ENCODE measurements at regions not wholly inside any gene's neighbourhood (a gene's known extent, or its start where the extent isn't known, plus 50 kb on each side); places are given as distances from the start of the nearest gene placed in this dataset.
A peak's percentile ranks its signal among the peaks of the same experiment; 100 is the strongest.
"Not testable (repeated sequence)": the region's sequence is repeated elsewhere in the genome, so short reads cannot be mapped to it uniquely, and the experiment has no call there.

DNA sequence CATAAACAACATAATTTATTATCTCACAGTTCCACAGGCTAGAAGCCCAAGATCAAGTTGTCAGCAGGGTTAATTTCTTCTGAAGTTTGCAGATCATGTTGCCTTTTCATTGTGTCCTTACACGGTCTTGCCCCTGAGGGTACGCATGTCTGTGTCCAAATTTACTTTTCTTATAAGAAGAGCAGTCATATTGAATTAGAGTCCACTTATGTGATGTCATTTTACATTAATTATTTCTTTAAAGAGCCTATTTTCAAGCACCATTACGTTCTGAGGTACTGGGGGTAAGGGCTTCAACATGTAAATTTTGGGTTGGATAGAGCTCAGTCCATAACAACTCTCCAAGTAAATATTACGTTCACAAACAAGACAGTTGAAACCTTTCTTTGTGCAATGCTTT lies 236.6 kb upstream of the OR4E1 start:
- TF ChIP-seq, protein P1, sequence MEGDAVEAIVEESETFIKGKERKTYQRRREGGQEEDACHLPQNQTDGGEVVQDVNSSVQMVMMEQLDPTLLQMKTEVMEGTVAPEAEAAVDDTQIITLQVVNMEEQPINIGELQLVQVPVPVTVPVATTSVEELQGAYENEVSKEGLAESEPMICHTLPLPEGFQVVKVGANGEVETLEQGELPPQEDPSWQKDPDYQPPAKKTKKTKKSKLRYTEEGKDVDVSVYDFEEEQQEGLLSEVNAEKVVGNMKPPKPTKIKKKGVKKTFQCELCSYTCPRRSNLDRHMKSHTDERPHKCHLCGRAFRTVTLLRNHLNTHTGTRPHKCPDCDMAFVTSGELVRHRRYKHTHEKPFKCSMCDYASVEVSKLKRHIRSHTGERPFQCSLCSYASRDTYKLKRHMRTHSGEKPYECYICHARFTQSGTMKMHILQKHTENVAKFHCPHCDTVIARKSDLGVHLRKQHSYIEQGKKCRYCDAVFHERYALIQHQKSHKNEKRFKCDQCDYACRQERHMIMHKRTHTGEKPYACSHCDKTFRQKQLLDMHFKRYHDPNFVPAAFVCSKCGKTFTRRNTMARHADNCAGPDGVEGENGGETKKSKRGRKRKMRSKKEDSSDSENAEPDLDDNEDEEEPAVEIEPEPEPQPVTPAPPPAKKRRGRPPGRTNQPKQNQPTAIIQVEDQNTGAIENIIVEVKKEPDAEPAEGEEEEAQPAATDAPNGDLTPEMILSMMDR (IDR thresholded peaks at IDR 0.05; ENCODE audit: low read depth, low read length) = no peak
- no peaks in the 10 kb centered on the region for H3K27me3 ChIP-seq
- H3K4me1 ChIP-seq (ENCODE audit: low read depth) = no peaks in the 10 kb centered on the region
- no peaks in the 10 kb centered on the region for H3K36me3 ChIP-seq
- no peaks in the 10 kb centered on the region for H3K9me3 ChIP-seq (ENCODE audit: low read depth)
- H3K27ac ChIP-seq = no peak overlapping the region
- no peak overlapping the region for H3K4me3 ChIP-seq
- no peak for DNase-seq (ENCODE audit: low read depth in 1 of 2, low spot score in 1 of 2)

DNA sequence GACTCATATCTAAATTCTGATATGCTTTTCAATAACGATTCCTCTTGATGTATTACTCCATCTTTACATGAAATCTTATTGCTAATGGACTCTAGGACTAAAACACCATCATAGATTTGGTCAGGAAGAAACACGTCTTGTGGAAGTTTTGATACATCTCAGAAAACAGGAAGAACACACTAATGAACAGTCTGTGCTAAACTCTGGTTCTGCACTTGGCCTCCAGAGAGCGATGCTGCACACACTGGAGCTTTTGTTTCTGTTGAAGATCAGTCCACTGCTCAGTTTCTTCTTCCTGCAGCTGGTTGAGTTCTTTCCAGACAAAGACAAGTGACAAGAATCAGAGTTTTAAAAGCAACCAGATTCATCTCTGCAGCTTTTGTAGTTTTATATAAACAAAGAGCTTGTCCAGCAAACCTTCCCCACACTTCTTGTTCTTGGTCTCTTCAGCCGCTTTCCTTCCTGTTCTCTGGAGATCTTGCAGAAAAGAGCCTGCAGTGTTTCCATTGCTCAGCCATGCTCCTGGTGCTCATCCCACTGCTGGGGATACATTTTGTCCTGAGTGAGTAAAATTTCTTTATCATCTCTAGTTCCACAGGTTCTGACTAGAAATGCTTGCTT lies 229.1 kb upstream of the OR4E1 start:
- no peaks in the 10 kb centered on the region for H3K27me3 ChIP-seq
- no peaks in the 10 kb centered on the region for H3K4me1 ChIP-seq (ENCODE audit: low read depth)
- no peak overlapping the region for H3K27ac ChIP-seq
- no peak overlapping the region for H3K4me3 ChIP-seq
- no peak for DNase-seq (ENCODE audit: low read depth in 1 of 2, low spot score in 1 of 2)
- TF ChIP-seq, protein P1 (IDR thresholded peaks at IDR 0.05; ENCODE audit: low read depth, low read length) = no peak
- no peaks in the 10 kb centered on the region for H3K9me3 ChIP-seq (ENCODE audit: low read depth)
- no peaks in the 10 kb centered on the region for H3K36me3 ChIP-seq

DNA sequence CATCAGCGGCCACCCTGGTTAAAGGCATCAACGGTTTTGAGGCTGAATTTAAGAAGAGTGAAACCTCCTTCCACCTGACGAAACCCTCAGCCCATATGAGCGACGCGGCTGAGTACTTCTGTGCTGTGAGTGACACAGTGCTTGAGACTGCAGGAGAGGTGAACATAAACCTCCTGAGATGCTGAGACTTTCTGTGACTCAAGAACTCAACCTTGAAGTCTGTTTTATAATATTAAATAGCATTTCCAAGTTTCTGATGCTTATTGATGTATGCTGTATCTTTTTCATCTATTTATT lies 221.2 kb upstream of the OR4E1 start:
- DNase-seq (ENCODE audit: low read depth in 1 of 2, low spot score in 1 of 2); H3K27ac ChIP-seq; H3K4me1 ChIP-seq (ENCODE audit: low read depth); H3K36me3 ChIP-seq; H3K9me3 ChIP-seq (ENCODE audit: low read depth); H3K27me3 ChIP-seq; H3K4me3 ChIP-seq: not testable (repeated sequence)

DNA sequence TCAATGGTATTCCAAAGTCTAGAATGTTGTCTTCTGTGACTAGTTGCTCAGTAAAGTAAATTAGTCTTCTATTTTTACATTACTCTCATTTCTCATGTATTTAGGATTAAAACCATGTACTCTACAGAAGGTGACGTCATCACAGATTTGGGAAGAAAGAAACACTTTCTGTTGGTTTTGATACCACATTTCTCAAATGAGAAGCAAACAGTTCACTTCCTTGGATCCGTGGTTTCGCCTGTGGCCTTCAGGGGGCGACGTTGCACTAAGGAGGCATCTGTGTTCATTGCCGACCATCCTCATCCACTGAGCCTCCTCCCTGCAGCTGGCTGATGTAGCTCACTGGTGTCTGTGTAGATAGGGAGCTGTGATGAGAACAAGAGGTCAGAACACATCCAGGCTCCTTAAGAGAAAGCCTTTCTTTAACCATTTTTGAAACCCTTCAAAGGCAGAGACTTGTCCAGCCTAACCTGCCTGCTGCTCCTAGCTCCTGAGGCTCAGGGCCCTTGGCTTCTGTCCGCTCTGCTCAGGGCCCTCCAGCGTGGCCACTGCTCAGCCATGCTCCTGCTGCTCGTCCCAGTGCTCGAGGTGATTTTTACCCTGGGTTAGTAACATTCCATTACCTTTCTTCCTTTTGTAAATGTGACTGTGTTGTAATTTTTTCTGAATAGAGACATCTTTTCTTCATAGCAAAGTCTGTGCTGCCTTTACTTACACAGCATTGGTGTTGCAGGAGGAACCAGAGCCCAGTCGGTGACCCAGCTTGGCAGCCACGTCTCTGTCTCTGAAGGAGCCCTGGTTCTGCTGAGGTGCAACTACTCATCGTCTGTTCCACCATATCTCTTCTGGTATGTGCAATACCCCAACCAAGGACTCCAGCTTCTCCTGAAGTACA lies 220.6 kb upstream of the OR4E1 start:
- TF ChIP-seq, protein P1 (IDR thresholded peaks at IDR 0.05; ENCODE audit: low read depth, low read length) = peak; percentile 39
- H3K27me3 ChIP-seq = no peaks in the 10 kb centered on the region
- no peaks in the 10 kb centered on the region for H3K9me3 ChIP-seq (ENCODE audit: low read depth)
- H3K4me3 ChIP-seq = no peak overlapping the region
- DNase-seq (ENCODE audit: low read depth in 1 of 2, low spot score in 1 of 2) = peak; percentile 10 to 15
- H3K36me3 ChIP-seq = no peaks in the 10 kb centered on the region
- no peak overlapping the region for H3K27ac ChIP-seq
- H3K4me1 ChIP-seq (ENCODE audit: low read depth) = peaks cover 2% of the 10 kb centered on the region

DNA sequence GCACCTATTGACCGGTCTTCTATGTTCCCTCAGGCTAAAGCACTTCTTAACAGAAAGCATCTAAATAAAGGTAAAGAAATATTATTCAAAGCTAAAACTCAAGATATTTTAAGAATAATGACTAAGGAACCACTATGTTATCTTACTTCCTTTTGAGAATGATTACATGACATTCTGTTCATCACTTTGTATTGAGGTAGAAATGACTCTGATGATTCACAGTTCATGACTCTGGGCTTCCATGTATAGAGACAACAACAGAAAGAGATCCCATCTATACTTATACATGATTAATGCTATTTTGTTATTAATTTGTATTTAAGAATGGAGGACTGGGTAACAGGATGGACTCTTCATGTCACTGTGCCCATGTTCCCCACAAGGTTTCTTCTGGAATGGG lies 218.3 kb upstream of the OR4E1 start:
- peaks cover 2% of the 10 kb centered on the region for H3K4me1 ChIP-seq (ENCODE audit: low read depth)
- H3K27me3 ChIP-seq = no peaks in the 10 kb centered on the region
- no peaks in the 10 kb centered on the region for H3K9me3 ChIP-seq (ENCODE audit: low read depth)
- H3K36me3 ChIP-seq = no peaks in the 10 kb centered on the region
- no peak overlapping the region for H3K4me3 ChIP-seq
- H3K27ac ChIP-seq = no peak overlapping the region
- TF ChIP-seq, protein P1 (IDR thresholded peaks at IDR 0.05; ENCODE audit: low read depth, low read length) = no peak
- no peak for DNase-seq (ENCODE audit: low read depth in 1 of 2, low spot score in 1 of 2)

DNA sequence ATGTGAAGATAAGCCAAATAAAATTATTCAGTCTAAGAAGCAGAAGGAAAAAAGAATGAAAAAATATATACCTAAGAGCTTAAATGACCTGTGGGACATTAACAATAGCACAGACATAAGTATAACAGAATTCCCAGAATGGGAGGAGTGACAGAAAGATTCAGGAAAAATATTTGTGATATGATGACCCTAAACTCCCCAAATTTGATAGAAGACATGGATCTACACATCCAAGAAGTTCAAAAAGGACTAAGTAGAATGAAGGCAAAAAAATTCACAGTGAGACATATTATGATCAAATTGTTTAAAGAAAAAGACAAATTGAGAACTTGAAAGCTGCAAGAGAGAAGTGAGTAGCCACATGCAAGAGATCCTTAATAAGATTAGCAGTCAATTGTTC lies 211.4 kb upstream of the OR4E1 start:
- TF ChIP-seq, protein P1 (IDR thresholded peaks at IDR 0.05; ENCODE audit: low read depth, low read length) = no peak
- no peaks in the 10 kb centered on the region for H3K9me3 ChIP-seq (ENCODE audit: low read depth)
- no peak overlapping the region for H3K4me3 ChIP-seq
- H3K27ac ChIP-seq = no peak overlapping the region
- no peaks in the 10 kb centered on the region for H3K36me3 ChIP-seq
- H3K4me1 ChIP-seq (ENCODE audit: low read depth) = no peaks in the 10 kb centered on the region
- DNase-seq (ENCODE audit: low read depth in 1 of 2, low spot score in 1 of 2) = no peak
- peaks cover 6% of the 10 kb centered on the region for H3K27me3 ChIP-seq
